ENCODE measurements at regions not wholly inside any gene's neighbourhood (a gene's known extent, or its start where the extent isn't known, plus 50 kb on each side); places are given as distances from the start of the nearest gene placed in this dataset.

GRCh38 chr20:11585752-11586352 lies 331.8 kb upstream of the BTBD3 start:
- TF ChIP-seq POLR2AphosphoS5 (IDR thresholded peaks at IDR 0.05) (no peak), POLR2A (IDR thresholded peaks at IDR 0.05) (no peak), CTCF (IDR thresholded peaks at IDR 0.05) (no peak), EP300 (IDR thresholded peaks at IDR 0.05) (no peak)
- Histone ChIP-seq H3K9me3 (no peaks in the 10 kb centered on the region), H3K4me3 (no peak overlapping the region), H3K27ac (no peak overlapping the region), H3K4me1 (no peaks in the 10 kb centered on the region), H3K36me3 (no peaks in the 10 kb centered on the region), H3K27me3 (no peaks in the 10 kb centered on the region)
- 22 to 28% methylated on average over 3 of the region's 3 CpGs for WGBS, 2 donors (ENCODE audit: low coverage in 1 of 2)
- no peak for ATAC-seq

- H3K27me3 ChIP-seq, result no peaks in the 10 kb centered on the region
- H3K4me1 ChIP-seq, result no peaks in the 10 kb centered on the region
- TF ChIP-seq CTCF (IDR thresholded peaks at IDR 0.05) (no peak), EP300 (IDR thresholded peaks at IDR 0.05) (no peak), POLR2AphosphoS5 (IDR thresholded peaks at IDR 0.05) (no peak), POLR2A (IDR thresholded peaks at IDR 0.05) (no peak)
- peaks cover 0 to 8% (median 0%) of the 10 kb centered on the region in 3 donors for H3K9me3 ChIP-seq
- no peaks in the 10 kb centered on the region for H3K36me3 ChIP-seq
- ATAC-seq, result no peak
- H3K4me3 ChIP-seq, result no peak overlapping the region
- H3K27ac ChIP-seq, result no peak overlapping the region
- 56 to 75% methylated on average over 3 to 4 of the region's 4 CpGs for WGBS, 2 donors (ENCODE audit: low coverage in 1 of 2)
Measured at GRCh38 chr20:11588875-11589274, 328.8 kb upstream of the BTBD3 start.

- no peaks in the 10 kb centered on the region for H3K4me1 ChIP-seq
- H3K9me3 ChIP-seq, result peaks cover 0 to 8% (median 0%) of the 10 kb centered on the region in 3 donors
- no peaks in the 10 kb centered on the region for H3K27me3 ChIP-seq
- no peak overlapping the region for H3K27ac ChIP-seq
- no peaks in the 10 kb centered on the region for H3K36me3 ChIP-seq
- no peak overlapping the region for H3K4me3 ChIP-seq
- no peak for ATAC-seq
- no peak for TF ChIP-seq CTCF (IDR thresholded peaks at IDR 0.05)
- no peak for TF ChIP-seq EP300 (IDR thresholded peaks at IDR 0.05)
- TF ChIP-seq POLR2A (IDR thresholded peaks at IDR 0.05), result no peak
- TF ChIP-seq POLR2AphosphoS5 (IDR thresholded peaks at IDR 0.05), result no peak
Measured at GRCh38 chr20:11591965-11592364, 325.7 kb upstream of the BTBD3 start.

GRCh38 chr20:11604339-11604738 lies 313.4 kb upstream of the BTBD3 start:
- no peak for TF ChIP-seq POLR2AphosphoS5 (IDR thresholded peaks at IDR 0.05)
- TF ChIP-seq POLR2A (IDR thresholded peaks at IDR 0.05), result no peak
- no peak for TF ChIP-seq EP300 (IDR thresholded peaks at IDR 0.05)
- no peak for TF ChIP-seq CTCF (IDR thresholded peaks at IDR 0.05)
- no peak for ATAC-seq
- 82 to 83% methylated on average over 1 of the region's 1 CpG for whole genome bisulfite sequencing, 2 donors (ENCODE audit: low coverage in 1 of 2)
- Histone ChIP-seq H3K4me3 (no peak overlapping the region), H3K9me3 (no peaks in the 10 kb centered on the region), H3K4me1 (no peaks in the 10 kb centered on the region), H3K27ac (no peak overlapping the region), H3K36me3 (no peaks in the 10 kb centered on the region), H3K27me3 (no peaks in the 10 kb centered on the region)

GRCh38 chr20:11607047-11607446 lies 310.6 kb upstream of the BTBD3 start:
- Histone ChIP-seq H3K27me3 (no peaks in the 10 kb centered on the region), H3K4me3 (no peak overlapping the region), H3K9me3 (no peaks in the 10 kb centered on the region), H3K36me3 (no peaks in the 10 kb centered on the region), H3K4me1 (no peaks in the 10 kb centered on the region), H3K27ac (no peak overlapping the region)
- TF ChIP-seq POLR2A (IDR thresholded peaks at IDR 0.05) (no peak), CTCF (IDR thresholded peaks at IDR 0.05) (no peak), POLR2AphosphoS5 (IDR thresholded peaks at IDR 0.05) (no peak), EP300 (IDR thresholded peaks at IDR 0.05) (no peak)
- no peak for ATAC-seq
- WGBS, 2 donors (ENCODE audit: low coverage in 1 of 2), result 83 to 86% methylated on average over 1 to 5 of the region's 5 CpGs
